GM23248 (cell line): ENCODE measurements at regions not wholly inside any gene's neighbourhood (a gene's known extent, or its start where the extent isn't known, plus 50 kb on each side); places are given as distances from the start of the nearest gene placed in this dataset.

ENCODE experiments used
- EZH2 ChIP-seq: fragments of 200-600 bp; sonication (generic); IDR thresholded peaks from 2 replicates; pipeline ENCODE4 v1.6.1; 2018; ENCODE audit warnings: antibody characterized with exemption, mild to moderate bottlenecking; ENCODE audit not compliant: insufficient read depth, poor library complexity, severe bottlenecking
- EZH2phosphoT487 ChIP-seq: fragments of 200-600 bp; sonication (generic); IDR thresholded peaks from 2 replicates; pipeline ENCODE4 v1.6.1; 2018; ENCODE audit warnings: antibody characterized with exemption, moderate library complexity, mild to moderate bottlenecking, low read depth; ENCODE audit not compliant: insufficient read depth

- TF ChIP-seq EZH2 (no peak), EZH2phosphoT487 (no peak)
Observed at GRCh38 chr7:85306115-85306514, 119.3 kb upstream of the SEMA3D start.
